Medulla oblongata (tissue), 1 donor: ENCODE measurements at regions not wholly inside any gene's neighbourhood (a gene's known extent, or its start where the extent isn't known, plus 50 kb on each side); places are given as distances from the start of the nearest gene placed in this dataset.

Source experiments
- DNase-seq: peaks from one replicate; pipeline ENCODE4 v3.0.0-alpha.2; 2015; ENCODE audit errors: extremely low spot score

DNA sequence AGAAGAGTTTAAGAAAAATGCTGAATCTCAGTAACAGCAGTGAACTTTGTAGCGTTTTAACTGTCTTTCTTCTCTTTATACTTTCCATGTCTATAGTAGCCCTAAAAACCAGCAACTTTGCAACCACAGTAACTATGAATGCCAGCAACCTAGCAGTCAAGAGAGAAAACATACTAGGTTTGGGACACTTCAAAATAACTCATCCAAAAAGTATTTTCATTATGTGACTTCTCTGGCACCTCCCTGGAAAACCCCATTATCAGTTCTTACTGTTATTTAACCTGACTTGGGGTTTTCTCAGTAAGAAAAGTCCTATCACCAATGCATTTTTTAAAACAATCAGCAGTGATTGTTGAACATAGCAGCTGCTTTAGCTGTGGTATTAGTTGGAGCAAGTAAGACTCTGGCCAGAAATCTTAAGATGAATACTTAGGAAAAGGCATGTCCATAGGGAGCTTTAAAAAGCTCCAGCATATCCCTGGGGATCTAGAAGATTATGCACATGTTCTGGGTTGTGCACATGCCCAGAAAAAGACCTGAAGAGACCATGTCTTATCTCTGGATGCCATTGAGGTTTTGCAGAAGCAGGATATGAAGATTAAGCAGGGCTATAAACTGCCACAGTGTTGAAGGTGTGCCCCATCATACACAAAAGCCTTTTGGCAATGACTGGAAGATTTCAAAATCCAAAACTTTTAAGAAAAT lies 411.3 kb downstream of the CMPK2 start:
- DNase-seq: no peak

DNA sequence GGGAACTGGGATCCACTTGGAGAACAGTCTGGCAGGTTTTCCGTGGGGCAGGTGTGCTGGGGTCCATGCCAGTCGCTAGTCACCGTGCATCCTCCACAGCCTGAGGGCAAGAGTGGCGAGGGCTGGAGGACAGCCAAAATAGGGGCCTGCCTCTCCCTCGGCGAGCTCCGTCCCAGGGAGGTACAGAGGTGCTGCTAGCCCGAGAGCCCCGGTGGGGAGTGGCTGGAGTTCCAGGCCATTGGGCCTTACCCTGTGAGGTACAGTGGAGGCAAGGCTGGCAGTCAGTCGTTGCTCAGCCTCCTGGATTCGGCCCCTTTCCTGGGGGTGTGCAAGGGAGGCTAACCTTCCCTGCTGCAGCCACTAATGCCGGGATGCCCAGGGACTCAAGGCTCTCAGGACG lies 406.6 kb downstream of the CMPK2 start:
- no peak for DNase-seq

- DNase-seq: no peak
Measured at GRCh38 chr2:6470518-6470917, 395.2 kb downstream of the CMPK2 start.

DNA sequence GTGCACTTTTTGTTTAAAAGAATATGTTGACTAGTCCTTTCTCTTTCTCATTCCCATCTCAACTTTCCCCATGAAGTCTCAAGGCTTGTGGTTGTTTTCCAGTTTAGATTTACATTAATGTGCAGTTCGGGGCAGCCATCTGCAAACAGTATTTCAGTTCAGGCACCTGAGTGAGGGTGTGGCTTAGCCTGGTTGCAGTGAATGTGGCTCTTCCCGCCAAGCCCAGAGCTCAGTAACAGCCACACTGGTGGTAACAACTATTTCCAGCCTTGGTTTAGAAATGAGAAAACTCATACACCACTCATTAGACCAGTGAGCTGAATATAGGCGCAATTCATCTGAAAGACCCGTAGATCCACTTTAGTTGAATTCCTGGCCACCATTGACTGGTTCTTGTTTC lies 394.3 kb downstream of the CMPK2 start:
- no peak for DNase-seq

GRCh38 chr2:6474161-6475140 lies 391.3 kb downstream of the CMPK2 start:
- no peak for DNase-seq

DNA sequence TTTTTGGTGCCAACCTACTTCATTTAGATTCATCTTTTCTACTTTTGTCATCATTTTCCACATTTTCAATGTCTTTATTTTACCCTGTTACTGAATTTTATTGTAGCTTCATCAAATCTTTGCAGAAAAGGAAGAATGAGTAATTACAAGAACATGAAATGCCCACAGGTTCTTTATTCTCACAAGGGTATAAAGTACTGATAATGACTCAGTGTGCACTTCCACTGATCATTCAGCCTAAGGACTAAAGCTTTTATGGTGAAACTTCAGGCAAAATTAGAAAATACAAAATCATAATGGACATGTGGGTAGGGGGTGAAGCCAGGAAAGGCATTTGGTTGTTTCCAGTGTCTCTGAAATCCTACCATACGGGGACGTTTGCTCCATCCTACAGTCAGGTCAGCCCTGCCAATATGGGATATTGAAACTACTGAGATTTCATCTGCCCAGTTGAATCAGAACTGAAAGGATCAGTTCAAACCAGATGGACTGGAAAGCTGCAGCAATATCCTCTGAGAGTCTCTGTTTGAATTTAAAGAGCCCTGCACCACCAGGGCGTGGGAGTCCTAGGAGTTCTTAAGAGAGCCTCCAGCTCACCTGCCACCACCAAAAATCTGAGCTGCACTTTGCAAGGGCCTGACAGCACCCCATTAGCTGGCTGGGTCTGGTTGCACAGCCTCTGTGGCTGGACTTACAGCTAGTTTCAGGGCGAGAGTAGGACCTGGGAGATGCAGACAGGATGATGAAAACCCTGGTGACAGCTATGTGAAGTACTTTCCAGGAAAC lies 390.4 kb downstream of the CMPK2 start:
- DNase-seq: no peak

DNA sequence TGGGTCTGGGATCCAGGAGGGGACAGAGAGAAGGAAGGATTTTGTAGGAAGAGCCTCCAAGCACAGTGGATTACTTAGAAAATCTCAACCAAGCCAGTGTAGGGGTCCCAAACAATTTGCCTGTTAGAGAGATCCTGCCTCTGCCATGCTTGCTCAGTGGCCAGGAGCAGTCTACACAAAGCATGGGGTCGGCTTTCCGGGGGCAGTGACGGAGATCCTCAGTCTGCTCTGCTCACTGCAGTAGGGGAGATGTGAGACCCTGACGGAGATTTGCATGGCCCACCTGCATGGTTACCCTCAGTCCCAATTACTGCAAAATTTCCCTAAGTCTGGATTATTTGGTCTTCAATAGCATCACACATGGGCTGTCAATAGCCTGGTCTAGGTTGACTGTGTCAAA lies 385.2 kb downstream of the CMPK2 start:
- DNase-seq: no peak

DNA sequence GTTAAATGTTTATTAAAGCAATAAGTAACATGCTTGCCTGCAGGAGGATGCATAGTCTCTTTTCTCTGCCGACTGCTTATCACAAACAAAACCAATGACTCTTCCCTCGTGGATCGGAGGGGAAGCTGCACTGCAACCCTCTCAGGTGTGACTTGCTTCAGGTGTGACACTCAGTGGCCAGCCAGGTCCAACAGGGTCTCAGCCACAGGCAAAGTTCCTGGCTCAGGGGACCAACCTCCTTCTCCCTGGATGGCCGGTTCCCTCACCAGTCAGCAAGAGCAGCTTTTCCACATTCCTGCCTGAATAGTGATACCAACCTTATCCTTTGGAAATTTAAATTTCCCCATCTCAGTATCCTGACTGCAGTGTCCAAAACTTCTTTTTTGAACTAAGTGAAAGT lies 383.5 kb downstream of the CMPK2 start:
- no peak for DNase-seq

DNA sequence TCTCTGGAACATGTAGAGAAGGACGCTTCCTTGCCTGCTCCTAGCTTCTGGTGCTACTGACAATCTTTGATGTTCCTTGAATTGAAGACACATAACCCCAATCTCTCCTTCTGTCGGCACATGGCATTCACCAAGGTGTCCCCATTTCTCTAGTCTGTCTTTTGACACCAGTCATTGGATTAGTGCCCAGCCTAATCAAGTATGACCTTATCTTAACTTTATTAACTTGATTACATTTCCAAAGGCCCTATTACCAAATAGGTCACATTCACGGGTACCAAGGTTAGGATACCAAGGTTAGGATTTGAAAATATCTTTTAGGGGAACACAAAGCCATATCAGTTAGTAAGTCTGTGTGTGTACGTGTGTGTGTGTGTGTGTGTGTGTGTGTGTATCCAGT lies 377.9 kb downstream of the CMPK2 start:
- no peak for DNase-seq

DNA sequence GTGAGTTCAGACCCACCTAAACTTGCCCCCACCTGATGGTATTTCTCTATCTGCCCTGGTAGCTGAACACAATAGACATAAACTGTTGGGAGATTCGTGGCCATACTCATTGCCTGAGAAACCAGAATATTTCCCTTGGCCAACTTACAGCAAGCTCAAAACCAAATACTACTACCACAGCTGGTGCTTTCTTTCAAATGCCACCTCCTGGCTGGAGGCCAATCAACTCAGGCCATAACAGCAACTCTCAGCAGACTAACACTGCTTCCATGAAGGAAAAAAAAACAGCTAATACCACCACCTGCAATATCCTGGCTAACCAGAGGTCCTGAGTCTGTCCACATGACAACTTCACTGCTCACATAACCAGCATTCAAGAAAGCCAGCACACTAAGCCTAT lies 373.1 kb downstream of the CMPK2 start:
- no peak for DNase-seq

- DNase-seq: no peak
Measured at GRCh38 chr2:6493266-6493665, 372.4 kb downstream of the CMPK2 start.

- DNase-seq: no peak
Measured at GRCh38 chr2:6493669-6494068, 372.0 kb downstream of the CMPK2 start.

GRCh38 chr2:6495466-6495865 lies 370.2 kb downstream of the CMPK2 start:
- DNase-seq: no peak

DNA sequence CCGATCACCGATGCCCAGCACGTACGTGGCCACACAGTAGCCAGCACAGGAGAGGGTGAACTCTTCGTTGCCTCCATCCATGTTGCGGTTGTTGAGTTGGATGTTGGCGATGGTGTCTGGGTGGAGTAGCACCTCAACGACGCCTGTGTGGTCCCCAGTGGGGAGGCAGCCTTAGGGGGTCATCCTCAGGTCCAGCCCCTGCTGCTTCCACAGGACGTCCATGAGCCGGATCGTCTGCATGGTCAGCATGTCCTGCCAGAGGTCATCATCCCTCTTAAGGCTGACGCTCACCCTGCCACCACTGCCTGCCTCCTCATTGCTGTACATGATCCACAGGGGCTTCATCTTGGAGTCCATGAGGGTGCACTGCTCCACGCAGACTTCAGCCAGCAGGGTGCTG lies 369.3 kb downstream of the CMPK2 start:
- no peak for DNase-seq

DNA sequence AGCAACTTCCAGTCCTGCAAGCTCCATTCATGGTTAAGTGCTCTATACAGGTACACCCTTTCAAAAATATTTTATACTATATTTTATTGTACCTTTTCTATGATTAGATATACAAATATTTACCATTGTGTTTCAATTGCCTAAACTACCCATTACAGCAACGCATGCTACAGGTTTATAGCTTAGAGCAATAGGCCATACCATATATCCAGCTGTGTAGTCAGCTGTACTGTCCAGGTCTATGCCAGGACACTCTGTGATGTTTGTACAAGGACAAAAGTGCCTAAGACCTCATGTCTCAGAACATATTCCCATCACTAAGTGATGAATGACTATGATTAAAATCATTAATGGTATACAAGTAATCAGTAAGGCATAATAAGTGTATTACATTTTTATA lies 368.7 kb downstream of the CMPK2 start:
- DNase-seq: no peak

DNA sequence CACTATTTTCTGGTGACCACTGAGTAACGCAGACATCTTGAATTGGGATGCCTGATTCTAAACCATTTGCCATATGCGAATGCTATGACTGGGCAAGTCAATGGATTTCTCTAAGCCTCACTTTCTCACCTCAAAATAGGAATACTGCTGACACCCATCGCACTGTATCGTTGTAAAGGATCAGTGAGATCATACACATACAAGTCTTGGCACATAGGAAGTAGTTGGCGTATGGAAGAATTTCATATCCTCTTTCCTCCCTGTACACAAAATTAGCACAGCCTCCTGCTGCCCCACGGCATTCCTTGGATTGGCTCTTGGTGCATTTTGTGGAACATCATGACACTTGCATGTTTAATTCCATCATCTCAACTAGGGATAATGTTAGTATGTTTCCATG lies 366.9 kb downstream of the CMPK2 start:
- no peak for DNase-seq

- no peak for DNase-seq
Measured at GRCh38 chr2:6499691-6500090, 366.0 kb downstream of the CMPK2 start.

- DNase-seq: no peak
Measured at GRCh38 chr2:6506361-6506794, 359.3 kb downstream of the CMPK2 start.

DNA sequence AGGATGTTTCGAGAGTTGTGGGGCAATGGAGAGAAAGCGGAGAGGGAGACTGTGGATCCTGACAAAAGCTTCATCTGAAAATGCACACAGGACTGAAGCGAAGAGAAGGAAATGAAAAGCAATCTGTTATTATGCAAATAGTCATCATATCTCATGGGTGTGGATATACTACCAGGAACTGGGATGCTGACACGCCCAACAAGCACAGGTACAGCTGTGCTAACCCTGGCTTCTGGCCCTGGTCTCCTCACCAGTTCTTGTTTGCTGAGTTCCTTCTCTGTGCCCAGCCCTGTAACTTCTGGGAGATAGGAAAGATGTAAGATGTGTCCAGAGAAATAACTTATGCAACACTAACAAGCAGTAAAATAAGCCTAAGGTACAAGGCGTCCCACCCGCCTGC lies 358.8 kb downstream of the CMPK2 start:
- no peak for DNase-seq

- DNase-seq: no peak
Measured at GRCh38 chr2:6510532-6510931, 355.2 kb downstream of the CMPK2 start.

DNA sequence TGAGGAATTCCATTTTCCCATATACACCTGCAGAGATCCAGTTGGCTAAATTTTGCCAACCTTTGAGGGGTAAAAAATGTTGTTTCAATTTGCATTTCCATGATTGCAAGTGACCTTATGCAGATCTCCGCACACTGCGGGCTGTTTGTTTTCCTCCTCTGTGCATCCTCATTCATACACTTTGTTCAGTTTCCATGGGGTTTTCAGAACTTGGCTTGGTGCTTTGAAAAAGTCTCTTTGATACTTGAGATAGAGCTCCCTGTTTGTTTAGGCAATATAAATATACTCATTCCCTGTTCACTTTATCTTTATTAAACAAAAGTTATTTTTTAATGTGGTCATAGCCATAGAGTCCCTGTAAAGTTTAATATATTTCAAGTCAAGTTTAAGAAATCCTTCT lies 353.1 kb downstream of the CMPK2 start:
- DNase-seq: no peak

- no peak for DNase-seq
Measured at GRCh38 chr2:6516674-6517073, 349.0 kb downstream of the CMPK2 start.
